ENCODE measurements at regions not wholly inside any gene's neighbourhood (a gene's known extent, or its start where the extent isn't known, plus 50 kb on each side); places are given as distances from the start of the nearest gene placed in this dataset.

DNA sequence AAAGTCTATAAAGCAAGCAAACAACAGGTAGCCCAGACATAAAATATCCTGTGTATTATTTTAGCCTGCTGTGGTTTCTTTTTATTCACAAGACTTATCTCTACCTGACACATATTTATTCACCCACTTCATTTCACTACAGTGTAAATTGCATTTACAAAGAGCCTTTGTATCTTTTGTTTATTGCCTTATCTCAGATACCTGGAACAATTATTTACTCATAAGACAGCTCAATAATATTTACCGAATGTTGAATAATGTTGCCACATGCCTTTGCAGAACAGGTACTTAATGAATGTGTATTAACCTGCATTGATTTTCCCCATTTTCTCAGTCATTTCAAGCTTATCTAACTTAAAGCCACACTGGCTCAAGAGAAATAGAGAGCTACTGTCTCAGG is 603.6 kb downstream of the FBXO15 start:
- no peaks in the 10 kb centered on the region for H3K9me3 ChIP-seq
- DNase-seq = no peak
- intact Hi-C loops (cut with DNase I) = no loop called here
- no peaks in the 10 kb centered on the region for H3K4me1 ChIP-seq
- H3K36me3 ChIP-seq = no peaks in the 10 kb centered on the region
- H3K27me3 ChIP-seq = no peaks in the 10 kb centered on the region
- no peak overlapping the region for H3K4me3 ChIP-seq (replicated peaks in 1 of 3)
- 89 to 91% methylated on average over 1 of the region's 1 CpG for WGBS, 2 donors
- no peak overlapping the region for H3K27ac ChIP-seq
- no peak for TF ChIP-seq POLR2A (IDR thresholded peaks at IDR 0.05)
- no peak for TF ChIP-seq CTCF (IDR thresholded peaks at IDR 0.05)

DNA sequence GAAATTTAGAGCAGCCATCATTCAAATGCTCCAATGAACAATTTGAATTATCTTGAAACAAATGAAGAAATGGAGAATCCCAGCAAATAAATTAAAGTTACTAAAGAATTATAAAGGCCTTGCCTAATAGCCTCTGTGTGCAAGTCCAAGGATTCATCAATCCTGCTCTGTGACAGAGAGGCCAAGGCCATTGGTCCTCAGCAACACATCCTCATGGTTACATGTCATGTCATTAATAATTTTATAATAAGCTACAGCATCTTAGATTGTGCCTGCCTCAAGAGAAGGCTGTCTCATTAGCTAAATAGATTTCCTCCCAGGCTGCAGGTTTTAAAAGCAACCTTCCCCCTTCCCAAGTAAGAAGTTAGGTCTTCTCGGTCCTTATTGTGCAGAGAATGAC is 611.6 kb downstream of the FBXO15 start:
- TF ChIP-seq POLR2A (IDR thresholded peaks at IDR 0.05) = no peak
- no peak for TF ChIP-seq CTCF (IDR thresholded peaks at IDR 0.05)
- no peak overlapping the region for H3K27ac ChIP-seq
- H3K4me3 ChIP-seq (replicated peaks in 1 of 3) = no peak overlapping the region
- H3K27me3 ChIP-seq = no peaks in the 10 kb centered on the region
- 91 to 96% methylated on average over 1 of the region's 1 CpG for WGBS, 2 donors
- no peaks in the 10 kb centered on the region for H3K36me3 ChIP-seq
- no peaks in the 10 kb centered on the region for H3K9me3 ChIP-seq
- no peaks in the 10 kb centered on the region for H3K4me1 ChIP-seq
- intact Hi-C loops (cut with DNase I) = no loop called here
- DNase-seq = no peak

GRCh38 chr18:73535189-73535588 is 612.4 kb downstream of the FBXO15 start:
- Histone ChIP-seq H3K27me3 (no peaks in the 10 kb centered on the region), H3K36me3 (no peaks in the 10 kb centered on the region), H3K4me3 (replicated peaks in 1 of 3) (no peak overlapping the region), H3K4me1 (no peaks in the 10 kb centered on the region), H3K27ac (no peak overlapping the region), H3K9me3 (no peaks in the 10 kb centered on the region)
- 84 to 87% methylated on average over 5 to 6 of the region's 6 CpGs for whole genome bisulfite sequencing, 2 donors
- DNase-seq = no peak
- no peak for TF ChIP-seq POLR2A (IDR thresholded peaks at IDR 0.05)
- TF ChIP-seq CTCF (IDR thresholded peaks at IDR 0.05) = no peak
- intact Hi-C loops (cut with DNase I) = no loop called here

DNA sequence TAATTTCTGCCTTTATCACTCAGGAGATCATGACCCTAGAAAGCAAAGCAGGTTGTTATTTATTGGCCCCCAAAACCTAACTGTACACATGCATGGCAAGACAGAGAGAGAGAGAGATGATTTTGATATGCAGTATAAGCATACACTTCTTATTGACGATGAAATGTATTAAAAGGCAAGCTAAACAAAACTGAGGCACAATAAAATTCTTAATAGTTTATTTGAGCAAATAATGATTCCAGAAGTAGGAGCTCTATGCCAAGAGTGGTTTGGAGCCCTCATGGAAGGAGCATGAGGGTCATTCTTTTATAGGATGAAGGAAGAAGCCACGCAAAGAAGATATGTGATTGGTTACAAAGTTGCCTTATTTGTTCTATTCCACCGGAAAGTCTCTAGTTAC is 616.0 kb downstream of the FBXO15 start:
- Histone ChIP-seq H3K36me3 (no peaks in the 10 kb centered on the region), H3K9me3 (no peaks in the 10 kb centered on the region), H3K4me1 (no peaks in the 10 kb centered on the region), H3K4me3 (replicated peaks in 1 of 3) (no peak overlapping the region), H3K27ac (no peak overlapping the region), H3K27me3 (no peaks in the 10 kb centered on the region)
- TF ChIP-seq CTCF (IDR thresholded peaks at IDR 0.05) (no peak), POLR2A (IDR thresholded peaks at IDR 0.05) (no peak)
- no peak for DNase-seq
- intact Hi-C loops (cut with DNase I) = no loop called here
- 92 to 95% methylated on average over 3 of the region's 3 CpGs for WGBS, 2 donors

GRCh38 chr18:73528066-73528465 is 619.6 kb downstream of the FBXO15 start:
- 84 to 96% methylated on average over 7 of the region's 7 CpGs for WGBS, 2 donors
- Histone ChIP-seq H3K36me3 (no peaks in the 10 kb centered on the region), H3K27ac (no peak overlapping the region), H3K9me3 (no peaks in the 10 kb centered on the region), H3K4me3 (replicated peaks in 1 of 3) (no peak overlapping the region), H3K27me3 (no peaks in the 10 kb centered on the region), H3K4me1 (no peaks in the 10 kb centered on the region)
- no peak for DNase-seq
- intact Hi-C loops (cut with DNase I) = no loop called here
- no peak for TF ChIP-seq CTCF (IDR thresholded peaks at IDR 0.05)
- TF ChIP-seq POLR2A (IDR thresholded peaks at IDR 0.05) = no peak

Data from thyroid gland (tissue), 4 donors.